A673 (cell line): ENCODE measurements at regions not wholly inside any gene's neighbourhood (a gene's known extent, or its start where the extent isn't known, plus 50 kb on each side); places are given as distances from the start of the nearest gene placed in this dataset.

Source experiments
- BruUV-seq: library from RNA; stranded (reverse); fragments of 400-500 nt; replicated peaks from 2 replicates; lab custom pipeline; 2021; lab: Mats Ljungman, UMichigan
- CTCF ChIA-PET: fragments of 300-600 bp; sonication (Branson Sonifier 250); formaldehyde crosslinking; loops from one replicate; lab custom pipeline; 2022; ENCODE audit warnings: antibody characterized with exemption; lab: Charles Lee
- POLR2A ChIA-PET: fragments of 300-600 bp; sonication (Branson Sonifier 250); formaldehyde crosslinking; loops from one replicate; lab custom pipeline; 2022; ENCODE audit warnings: antibody characterized with exemption; ENCODE audit not compliant: low non-redundant PET; lab: Charles Lee
- DNase-seq: peaks from one replicate; pipeline ENCODE4 v3.0.0-alpha.2; 2015; ENCODE audit warnings: low spot score
- H3K27ac ChIP-seq: fragments of 200-600 bp; sonication (generic); 2 replicates; pipeline ENCODE4 v1.5.1; 2016; ENCODE audit warnings: mixed run types, low read depth, mild to moderate bottlenecking, mixed read lengths, antibody characterized with exemption, low read length; ENCODE audit not compliant: poor library complexity, severe bottlenecking
- H3K27me3 ChIP-seq: fragments of 200-600 bp; sonication (generic); replicated peaks from 2 replicates; pipeline ENCODE4 v1.6.1; 2017; ENCODE audit warnings: mixed run types, low read depth, mild to moderate bottlenecking, mixed read lengths, antibody characterized with exemption, low read length; ENCODE audit not compliant: insufficient read depth, poor library complexity
- H3K36me3 ChIP-seq: fragments of 200-600 bp; sonication (generic); 2 replicates; pipeline ENCODE4 v1.6.1; 2016; ENCODE audit warnings: mixed run types, mild to moderate bottlenecking, mixed read lengths, antibody characterized with exemption, low read length; ENCODE audit not compliant: insufficient read depth, poor library complexity, severe bottlenecking
- H3K4me1 ChIP-seq: fragments of 200-600 bp; sonication (generic); 2 replicates; pipeline ENCODE4 v1.6.1; 2017; ENCODE audit warnings: mixed run types, mild to moderate bottlenecking, mixed read lengths, antibody characterized with exemption, low read length; ENCODE audit not compliant: insufficient read depth, poor library complexity, severe bottlenecking
- H3K4me3 ChIP-seq: fragments of 200-600 bp; sonication (generic); 2 replicates; pipeline ENCODE4 v1.5.1; 2016; ENCODE audit warnings: low read depth, mixed run types, mild to moderate bottlenecking, mixed read lengths, low read length; ENCODE audit not compliant: poor library complexity, severe bottlenecking
- H3K9me3 ChIP-seq: fragments of 200-600 bp; sonication (generic); 2 replicates; pipeline ENCODE4 v1.6.1; 2016; ENCODE audit warnings: mixed run types, low read depth, mild to moderate bottlenecking, mixed read lengths, antibody characterized with exemption, low read length; ENCODE audit not compliant: poor library complexity, severe bottlenecking
- EZH2 ChIP-seq: fragments of 200-600 bp; sonication (generic); IDR thresholded peaks from 2 replicates; pipeline ENCODE4 v1.6.1; 2017; ENCODE audit warnings: borderline replicate concordance, low read depth, mild to moderate bottlenecking, mixed read lengths, antibody characterized with exemption, low read length; ENCODE audit not compliant: poor library complexity, severe bottlenecking
- intact Hi-C: fragments of 100-400 bp; cut with micrococcal nuclease; formaldehyde crosslinking; loops from one replicate; pipeline ENCODE4 v1.10.0; 2022; ENCODE audit not compliant: unreplicated experiment
- TF ChIP-seq, protein P1 (sequence below): fragments of 300-800, 200-600 bp; sonication (generic); conservative IDR thresholded peaks from 2 replicates; pipeline ENCODE4 v1.5.1; 2017; ENCODE audit warnings: low read depth, mild to moderate bottlenecking, antibody characterized with exemption, low read length, moderate library complexity, mixed read lengths

DNA sequence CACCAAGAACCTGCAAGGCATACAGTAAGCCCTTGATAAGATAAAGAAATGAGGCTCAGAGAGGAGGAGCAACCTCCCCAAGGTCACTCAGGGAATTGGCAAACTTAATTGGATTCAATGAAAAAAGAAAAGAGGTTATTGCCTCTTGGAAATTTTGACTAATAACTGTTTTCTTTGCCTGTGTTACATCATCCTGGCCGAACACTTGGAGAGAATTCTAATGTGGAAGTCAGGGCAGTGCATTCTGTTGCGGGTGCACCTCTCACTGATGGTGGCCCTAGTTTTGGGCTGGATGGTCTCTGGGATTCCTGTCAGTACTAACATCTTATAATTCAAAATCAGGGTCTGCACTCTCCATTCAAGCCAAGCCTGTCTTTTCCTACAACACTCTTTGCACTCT, 186.2 kb upstream of the BCOR start:
- no peak overlapping the region for H3K4me3 ChIP-seq
- ChIA-PET CTCF (no interaction called here), POLR2A (no interaction called here)
- peaks cover 14% of the 10 kb centered on the region for H3K4me1 ChIP-seq
- no peak for TF ChIP-seq EZH2
- TF ChIP-seq, protein P1, sequence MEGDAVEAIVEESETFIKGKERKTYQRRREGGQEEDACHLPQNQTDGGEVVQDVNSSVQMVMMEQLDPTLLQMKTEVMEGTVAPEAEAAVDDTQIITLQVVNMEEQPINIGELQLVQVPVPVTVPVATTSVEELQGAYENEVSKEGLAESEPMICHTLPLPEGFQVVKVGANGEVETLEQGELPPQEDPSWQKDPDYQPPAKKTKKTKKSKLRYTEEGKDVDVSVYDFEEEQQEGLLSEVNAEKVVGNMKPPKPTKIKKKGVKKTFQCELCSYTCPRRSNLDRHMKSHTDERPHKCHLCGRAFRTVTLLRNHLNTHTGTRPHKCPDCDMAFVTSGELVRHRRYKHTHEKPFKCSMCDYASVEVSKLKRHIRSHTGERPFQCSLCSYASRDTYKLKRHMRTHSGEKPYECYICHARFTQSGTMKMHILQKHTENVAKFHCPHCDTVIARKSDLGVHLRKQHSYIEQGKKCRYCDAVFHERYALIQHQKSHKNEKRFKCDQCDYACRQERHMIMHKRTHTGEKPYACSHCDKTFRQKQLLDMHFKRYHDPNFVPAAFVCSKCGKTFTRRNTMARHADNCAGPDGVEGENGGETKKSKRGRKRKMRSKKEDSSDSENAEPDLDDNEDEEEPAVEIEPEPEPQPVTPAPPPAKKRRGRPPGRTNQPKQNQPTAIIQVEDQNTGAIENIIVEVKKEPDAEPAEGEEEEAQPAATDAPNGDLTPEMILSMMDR = no peak
- H3K27ac ChIP-seq = no peak overlapping the region
- BruUV-seq = no TSS peak
- no peak for DNase-seq
- H3K27me3 ChIP-seq = no peaks in the 10 kb centered on the region
- H3K36me3 ChIP-seq = no peaks in the 10 kb centered on the region
- no peaks in the 10 kb centered on the region for H3K9me3 ChIP-seq
- intact Hi-C loops = no loop called here

DNA sequence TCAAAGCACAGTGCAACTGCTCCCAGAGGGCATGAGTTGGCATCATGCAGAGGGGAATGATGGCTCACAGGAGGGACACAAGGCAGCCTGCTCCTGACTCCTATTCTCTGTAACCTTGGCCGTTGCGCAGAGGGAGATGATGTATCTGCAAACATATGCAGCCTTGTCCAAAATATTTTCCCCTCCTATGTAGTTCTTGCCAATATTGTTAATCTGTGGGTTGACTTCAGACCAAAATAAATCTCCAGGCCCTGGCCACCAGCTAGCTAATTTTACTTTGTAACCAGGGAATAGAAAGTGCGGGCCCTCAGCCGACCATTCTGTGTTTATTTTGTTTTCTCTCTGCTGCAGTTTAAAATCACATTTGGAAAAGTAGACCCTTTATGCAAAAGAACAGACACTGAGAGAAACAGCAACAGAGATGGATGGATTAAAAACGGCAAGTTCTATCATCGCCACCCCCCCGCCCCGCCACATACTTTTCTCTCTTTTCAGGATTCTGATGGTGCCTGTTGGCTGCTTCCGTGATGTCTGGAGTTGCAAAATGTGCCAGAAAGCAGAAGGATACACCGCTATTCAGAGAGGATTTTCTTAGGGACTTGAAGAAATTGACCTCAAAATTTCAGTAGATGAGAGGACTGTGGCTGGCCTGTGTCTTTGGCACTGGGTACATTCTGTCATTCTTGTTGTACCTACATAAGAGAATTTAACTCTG, 185.3 kb upstream of the BCOR start:
- POLR2A ChIA-PET = no interaction called here
- no TSS peak for BruUV-seq
- CTCF ChIA-PET = no interaction called here

DNA sequence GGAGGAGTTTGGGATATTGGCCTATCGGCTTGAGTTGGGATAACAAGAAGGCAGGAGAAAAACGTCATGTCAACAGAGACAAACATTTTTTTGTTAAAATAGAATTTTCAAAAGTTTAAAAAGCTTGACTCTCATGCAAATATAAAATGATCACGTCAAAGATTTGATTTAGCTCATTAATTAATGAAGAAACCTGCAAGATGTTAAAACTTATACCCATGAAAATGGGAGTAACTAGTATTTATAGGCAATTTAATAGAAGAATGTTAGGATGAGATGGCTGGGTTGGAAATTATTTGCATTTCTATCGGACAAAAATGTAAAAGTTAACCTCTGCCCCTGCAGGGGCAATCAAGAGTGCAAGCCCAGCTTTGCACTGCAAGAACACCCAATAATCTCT, 184.6 kb upstream of the BCOR start:
- no peaks in the 10 kb centered on the region for H3K36me3 ChIP-seq
- DNase-seq = no peak
- CTCF ChIA-PET = no interaction called here
- H3K9me3 ChIP-seq = no peaks in the 10 kb centered on the region
- H3K27ac ChIP-seq = no peak overlapping the region
- H3K27me3 ChIP-seq = no peaks in the 10 kb centered on the region
- peaks cover 14% of the 10 kb centered on the region for H3K4me1 ChIP-seq
- no peak overlapping the region for H3K4me3 ChIP-seq
- intact Hi-C loops = no loop called here
- TF ChIP-seq, protein P1 = no peak
- TF ChIP-seq EZH2 = no peak
- no TSS peak for BruUV-seq
- POLR2A ChIA-PET = no interaction called here

More for the DNA sequence above, 185.3 kb upstream of the BCOR start:
- DNase-seq = no peak
- H3K4me3 ChIP-seq = no peak overlapping the region
- H3K36me3 ChIP-seq = no peaks in the 10 kb centered on the region
- peaks cover 14% of the 10 kb centered on the region for H3K4me1 ChIP-seq
- no peaks in the 10 kb centered on the region for H3K9me3 ChIP-seq
- no peaks in the 10 kb centered on the region for H3K27me3 ChIP-seq
- TF ChIP-seq, protein P1 = no peak
- no peak overlapping the region for H3K27ac ChIP-seq
- intact Hi-C loops = no loop called here
